ENCODE measurements at regions not wholly inside any gene's neighbourhood (a gene's known extent, or its start where the extent isn't known, plus 50 kb on each side); places are given as distances from the start of the nearest gene placed in this dataset.

DNA sequence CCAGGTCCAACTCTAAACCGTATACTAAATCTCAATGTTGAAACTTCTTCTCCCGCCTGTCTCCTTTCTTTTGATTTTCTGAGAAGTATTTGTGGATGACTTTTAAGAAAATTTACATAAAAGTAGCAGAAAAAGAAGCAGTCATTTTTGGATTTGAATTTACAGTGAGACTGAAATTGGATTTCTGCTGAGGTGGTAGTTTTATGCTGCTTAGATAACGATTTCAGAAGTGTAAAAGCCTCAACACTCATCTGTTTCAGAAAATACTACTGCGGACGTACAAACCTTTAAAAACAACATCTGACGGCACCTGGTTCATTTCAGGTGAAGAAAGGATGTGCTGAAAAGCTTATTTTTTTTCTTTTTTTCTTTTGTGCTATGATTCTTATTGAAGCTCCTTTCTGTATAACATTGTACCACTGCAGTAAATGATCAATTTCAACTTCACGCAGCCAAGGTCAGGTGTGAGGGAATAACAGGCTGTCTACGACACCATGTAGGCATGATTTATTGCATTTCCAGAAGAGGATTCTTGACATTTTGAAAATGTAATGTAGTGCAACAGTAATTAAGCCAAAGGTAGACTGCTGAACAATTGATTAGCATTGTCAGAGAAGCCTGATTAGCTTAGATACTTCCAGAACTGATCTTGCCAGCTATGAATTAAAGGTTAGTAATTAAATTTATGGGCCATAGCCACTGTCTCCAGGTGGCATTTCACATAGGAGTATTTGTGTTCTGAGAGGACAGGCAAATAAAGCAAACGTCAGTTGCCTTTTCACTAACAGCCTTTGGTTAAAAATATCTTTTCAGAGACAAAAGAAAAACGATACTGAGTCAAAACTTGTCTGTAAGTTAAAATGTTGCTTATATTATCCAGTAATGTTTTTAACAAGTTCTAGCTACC is 134.6 kb upstream of the KBTBD8 start:
- TF ChIP-seq, protein P1, sequence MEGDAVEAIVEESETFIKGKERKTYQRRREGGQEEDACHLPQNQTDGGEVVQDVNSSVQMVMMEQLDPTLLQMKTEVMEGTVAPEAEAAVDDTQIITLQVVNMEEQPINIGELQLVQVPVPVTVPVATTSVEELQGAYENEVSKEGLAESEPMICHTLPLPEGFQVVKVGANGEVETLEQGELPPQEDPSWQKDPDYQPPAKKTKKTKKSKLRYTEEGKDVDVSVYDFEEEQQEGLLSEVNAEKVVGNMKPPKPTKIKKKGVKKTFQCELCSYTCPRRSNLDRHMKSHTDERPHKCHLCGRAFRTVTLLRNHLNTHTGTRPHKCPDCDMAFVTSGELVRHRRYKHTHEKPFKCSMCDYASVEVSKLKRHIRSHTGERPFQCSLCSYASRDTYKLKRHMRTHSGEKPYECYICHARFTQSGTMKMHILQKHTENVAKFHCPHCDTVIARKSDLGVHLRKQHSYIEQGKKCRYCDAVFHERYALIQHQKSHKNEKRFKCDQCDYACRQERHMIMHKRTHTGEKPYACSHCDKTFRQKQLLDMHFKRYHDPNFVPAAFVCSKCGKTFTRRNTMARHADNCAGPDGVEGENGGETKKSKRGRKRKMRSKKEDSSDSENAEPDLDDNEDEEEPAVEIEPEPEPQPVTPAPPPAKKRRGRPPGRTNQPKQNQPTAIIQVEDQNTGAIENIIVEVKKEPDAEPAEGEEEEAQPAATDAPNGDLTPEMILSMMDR (IDR thresholded peaks at IDR 0.05; ENCODE audit: extremely low read depth in 1 of 2, insufficient read depth in 1 of 2, low read depth in 1 of 2, low read length in 2 of 2), result no peak
- no peak for TF ChIP-seq GATA2 (IDR thresholded peaks at IDR 0.05; ENCODE audit: insufficient read depth, insufficient read length, low read depth, low read length)

Measured in endothelial cell of umbilical vein (primary cell).